Activated CD4-positive, alpha-beta T cell treated with anti-CD3 and anti-CD28 coated beads, Interleukin-2, Interleukin-6, amounts not matched to agents 100 ng/mL and 50 ng/mL, durations not matched to agents 16 hours and 8 hours (primary cell): ENCODE measurements at regions not wholly inside any gene's neighbourhood (a gene's known extent, or its start where the extent isn't known, plus 50 kb on each side); places are given as distances from the start of the nearest gene placed in this dataset.
"Not testable (repeated sequence)": the region's sequence is repeated elsewhere in the genome, so short reads cannot be mapped to it uniquely, and the experiment has no call there.

Experiments
- DNase-seq: peaks from one replicate; pipeline ENCODE4 v3.0.0-alpha.2; 2020

- no peak for DNase-seq
These were observed 70.7 kb upstream of the TMEM18 start for GRCh38 chr2:747762-748351.

- no peak for DNase-seq
These were observed 69.5 kb upstream of the TMEM18 start for GRCh38 chr2:746697-747096.

GRCh38 chr2:744088-744487 is 66.9 kb upstream of the TMEM18 start:
- DNase-seq: no peak

GRCh38 chr2:742221-742620 is 65.0 kb upstream of the TMEM18 start:
- DNase-seq: no peak

- DNase-seq: no peak
These were observed 63.9 kb upstream of the TMEM18 start for GRCh38 chr2:741195-741496.

- DNase-seq: not testable (repeated sequence)
These were observed 63.4 kb upstream of the TMEM18 start for GRCh38 chr2:740322-741194.

- not testable (repeated sequence) for DNase-seq
These were observed 62.7 kb upstream of the TMEM18 start for GRCh38 chr2:739864-740321.

GRCh38 chr2:736939-737338 is 59.7 kb upstream of the TMEM18 start:
- DNase-seq: no peak

- DNase-seq: no peak
These were observed 58.5 kb upstream of the TMEM18 start for GRCh38 chr2:735670-736218.

- DNase-seq: no peak
These were observed 57.3 kb upstream of the TMEM18 start for GRCh38 chr2:734496-734895.

- no peak for DNase-seq
These were observed 56.3 kb upstream of the TMEM18 start for GRCh38 chr2:733495-733894.

GRCh38 chr2:733001-733400 is 55.8 kb upstream of the TMEM18 start:
- no peak for DNase-seq

- DNase-seq: no peak
These were observed 54.5 kb upstream of the TMEM18 start for GRCh38 chr2:731711-732110.

GRCh38 chr2:729376-729861 is 52.2 kb upstream of the TMEM18 start:
- no peak for DNase-seq

GRCh38 chr2:728165-728564 is 51.0 kb upstream of the TMEM18 start:
- DNase-seq: no peak

GRCh38 chr2:727071-727470 is 49.9 kb upstream of the TMEM18 start:
- DNase-seq: no peak
